NCI-H2227 treated with DMSO at 0.1 percent for 48 hours (cell line): ENCODE measurements at regions not wholly inside any gene's neighbourhood (a gene's known extent, or its start where the extent isn't known, plus 50 kb on each side); places are given as distances from the start of the nearest gene placed in this dataset.
"Not testable (repeated sequence)": the region's sequence is repeated elsewhere in the genome, so short reads cannot be mapped to it uniquely, and the experiment has no call there.

Source experiments
- DNase-seq: peaks from one replicate; lab custom pipeline; 2025; lab: John Stamatoyannopoulos, UW

- DNase-seq, result no peak
Measured at GRCh38 chr6:14552891-14553290, 435.3 kb downstream of the CD83 start.

- no peak for DNase-seq
Measured at GRCh38 chr6:14553515-14553914, 435.9 kb downstream of the CD83 start.

GRCh38 chr6:14555804-14556203 is 438.2 kb downstream of the CD83 start:
- no peak for DNase-seq

DNA sequence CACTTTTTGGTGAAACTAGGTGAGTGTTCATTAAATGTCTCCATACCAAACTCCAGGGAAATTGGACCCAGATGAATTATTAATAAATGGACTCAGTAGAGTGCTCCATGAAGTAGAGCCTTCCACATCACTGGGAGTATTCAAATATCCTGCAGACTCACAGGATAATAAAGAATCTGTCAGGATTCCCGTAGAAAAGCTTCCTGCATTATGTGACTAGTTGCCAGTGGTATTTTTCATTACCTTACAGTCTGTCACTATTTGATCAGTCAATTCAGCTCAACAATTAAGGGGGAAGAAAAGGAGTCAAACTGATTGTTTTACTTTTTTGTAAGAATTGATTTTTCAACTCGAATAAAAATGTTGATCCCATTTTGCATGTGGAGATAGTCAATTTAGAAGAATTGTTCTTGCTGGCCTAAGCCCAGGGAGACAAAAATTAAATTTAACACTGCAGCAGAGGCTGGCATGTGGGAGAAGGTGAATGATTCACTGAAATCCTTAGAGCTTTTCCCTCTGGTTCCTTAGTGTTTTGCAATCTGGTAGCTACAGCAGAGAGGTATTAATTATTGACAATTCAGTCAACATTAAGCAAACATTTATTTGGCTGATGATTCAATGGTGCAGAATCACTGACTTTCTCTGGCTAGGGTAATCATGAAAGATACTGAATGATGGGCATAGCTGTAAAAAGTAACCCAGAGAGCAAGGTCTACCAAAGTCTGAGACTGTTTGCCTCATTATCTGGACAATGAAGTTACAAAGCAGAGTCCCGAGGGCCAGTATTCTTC is 442.4 kb downstream of the CD83 start:
- DNase-seq, result no peak

DNA sequence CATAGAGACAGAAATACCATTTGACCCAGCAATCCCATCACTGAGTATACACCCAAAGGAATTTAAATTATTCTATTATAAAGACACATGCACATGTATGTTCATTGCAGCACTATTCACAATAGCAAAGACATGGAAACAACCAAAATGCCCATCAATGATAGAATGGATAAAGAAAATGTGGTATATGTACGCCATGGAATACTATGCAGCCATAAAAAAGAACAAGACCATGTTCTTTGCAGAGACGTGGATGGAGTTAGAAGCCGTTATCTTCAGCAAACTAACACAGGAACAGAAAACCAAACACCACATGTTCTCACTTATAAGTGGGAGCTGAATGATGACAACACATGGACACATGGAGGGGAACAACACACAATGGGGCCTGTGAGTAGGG is 444.0 kb downstream of the CD83 start:
- not testable (repeated sequence) for DNase-seq

- DNase-seq, result no peak
Measured at GRCh38 chr6:14567842-14568241, 450.3 kb downstream of the CD83 start.

- no peak for DNase-seq
Measured at GRCh38 chr6:14569394-14569793, 451.8 kb downstream of the CD83 start.

DNA sequence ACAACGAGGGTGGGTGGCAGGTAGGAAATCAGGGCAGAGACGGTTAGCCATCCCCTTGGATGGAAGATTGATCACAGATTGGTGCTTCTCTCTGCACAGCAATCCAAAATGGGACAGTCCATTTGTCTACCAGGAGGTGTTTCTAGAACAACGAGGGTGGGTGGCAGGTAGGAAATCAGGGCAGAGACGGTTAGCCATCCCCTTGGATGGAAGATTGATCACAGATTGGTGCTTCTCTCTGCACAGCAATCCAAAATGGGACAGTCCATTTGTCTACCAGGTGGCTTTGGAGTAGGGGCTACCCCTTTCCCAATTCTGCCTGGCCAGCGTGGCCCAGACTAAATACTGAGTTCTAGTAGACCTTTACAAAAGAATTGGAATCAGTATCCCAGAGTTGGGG is 452.3 kb downstream of the CD83 start:
- not testable (repeated sequence) for DNase-seq

GRCh38 chr6:14571001-14571400 is 453.4 kb downstream of the CD83 start:
- DNase-seq, result no peak

- DNase-seq, result no peak
Measured at GRCh38 chr6:14571746-14572145, 454.2 kb downstream of the CD83 start.

- DNase-seq, result no peak
Measured at GRCh38 chr6:14573267-14573666, 455.7 kb downstream of the CD83 start.

DNA sequence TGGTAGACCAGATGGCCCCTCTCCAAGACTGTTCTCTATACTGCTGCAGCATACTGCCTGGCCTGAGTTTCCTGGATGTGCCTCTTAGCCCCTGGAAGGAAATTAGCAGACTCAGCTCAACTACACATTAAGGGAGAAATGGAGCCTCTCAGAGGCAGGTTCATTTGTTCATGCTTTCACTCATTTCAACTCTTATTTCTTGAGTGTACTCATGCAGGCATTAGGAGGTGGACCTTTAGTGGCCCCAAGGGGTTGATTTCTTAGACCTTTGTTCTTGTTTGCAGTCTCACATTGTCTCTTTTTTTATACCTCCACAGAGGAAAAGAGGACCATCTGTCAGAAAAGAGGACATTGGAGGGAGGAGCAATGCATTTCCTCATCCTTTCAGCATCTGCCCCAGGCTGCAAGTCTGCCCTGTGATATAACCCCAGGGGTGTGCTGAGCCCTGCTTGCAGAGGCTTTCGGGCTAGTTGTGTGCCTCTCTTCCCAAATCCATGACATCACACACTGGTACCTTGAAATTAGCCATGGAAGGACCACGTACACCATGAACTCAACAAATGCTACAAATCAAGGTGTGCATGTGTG is 456.2 kb downstream of the CD83 start:
- DNase-seq, result peak; percentile 37

GRCh38 chr6:14575961-14576360 is 458.4 kb downstream of the CD83 start:
- no peak for DNase-seq

DNA sequence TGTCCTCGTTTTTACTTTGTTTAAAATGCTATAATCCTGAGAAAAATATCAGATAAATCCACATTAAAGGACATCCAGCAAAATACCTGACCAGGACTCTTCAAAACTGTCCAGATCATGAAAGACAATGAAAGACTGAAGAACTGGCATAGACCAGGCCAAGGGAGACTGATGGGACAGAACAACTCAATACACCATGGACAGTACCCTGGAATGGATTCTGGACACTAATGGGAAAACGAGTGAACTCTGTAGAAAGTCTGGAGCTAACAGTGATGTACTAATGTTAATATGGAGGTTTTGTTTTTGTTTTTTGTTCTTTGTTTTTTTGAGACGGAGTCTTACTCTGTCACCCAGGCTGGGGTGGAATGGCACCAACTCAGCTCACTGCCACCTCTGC is 461.4 kb downstream of the CD83 start:
- DNase-seq, result no peak

DNA sequence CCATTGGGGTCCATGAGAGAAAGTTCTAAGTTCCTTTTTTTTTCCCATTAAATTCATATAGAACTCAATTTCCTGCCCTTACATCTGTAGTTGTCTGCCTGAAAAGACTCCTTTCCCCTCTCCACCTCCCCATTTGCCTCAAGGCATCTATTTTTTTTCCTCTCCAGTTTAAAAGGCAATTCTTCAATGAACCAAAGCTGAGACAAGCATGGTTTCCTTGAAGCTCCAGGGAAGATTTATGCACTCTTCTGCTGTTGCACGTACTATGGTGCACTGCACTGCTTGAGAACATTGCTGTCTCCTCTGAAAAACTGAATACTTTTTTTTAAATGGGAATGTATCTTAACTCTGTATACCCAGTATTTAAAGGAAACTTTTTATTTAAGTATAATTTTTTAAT is 465.2 kb downstream of the CD83 start:
- no peak for DNase-seq

DNA sequence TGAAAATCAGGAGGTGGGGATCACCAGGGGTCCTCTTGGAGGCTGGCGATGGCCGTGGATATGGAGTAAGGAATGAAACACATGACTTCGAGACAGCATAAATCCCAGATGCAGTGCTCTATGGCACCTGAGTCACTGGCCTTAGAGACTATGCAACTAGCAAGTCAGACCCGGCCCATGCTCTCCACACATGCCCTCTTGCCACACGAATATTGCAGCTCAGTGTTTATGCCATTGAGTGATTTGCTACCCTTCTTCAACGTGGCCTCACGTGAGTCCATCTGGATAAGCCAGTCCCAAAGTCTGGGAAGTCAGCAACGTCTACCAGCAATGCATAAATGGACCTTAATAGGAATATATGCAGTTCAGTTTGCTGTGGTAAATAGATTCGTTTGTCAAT is 466.3 kb downstream of the CD83 start:
- no peak for DNase-seq

DNA sequence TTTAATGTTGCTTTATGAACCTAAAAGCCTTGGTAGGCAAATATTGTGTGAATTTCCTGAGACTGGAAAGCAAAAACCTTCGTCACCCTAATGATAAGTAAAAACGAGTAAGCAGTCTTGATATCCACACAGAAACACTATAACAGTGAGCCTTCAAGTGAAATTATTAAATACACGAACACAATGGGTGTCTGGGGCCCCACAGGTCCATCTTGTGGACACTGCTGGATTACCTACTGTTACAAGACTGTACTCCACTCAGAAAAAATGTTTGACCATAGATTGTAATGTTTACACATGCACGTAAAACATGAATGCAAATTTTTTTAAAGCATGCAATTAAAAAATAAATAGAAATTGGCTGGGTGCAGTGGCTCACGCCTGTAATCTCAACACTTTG is 466.9 kb downstream of the CD83 start:
- no peak for DNase-seq

GRCh38 chr6:14585689-14586088 is 468.1 kb downstream of the CD83 start:
- no peak for DNase-seq

DNA sequence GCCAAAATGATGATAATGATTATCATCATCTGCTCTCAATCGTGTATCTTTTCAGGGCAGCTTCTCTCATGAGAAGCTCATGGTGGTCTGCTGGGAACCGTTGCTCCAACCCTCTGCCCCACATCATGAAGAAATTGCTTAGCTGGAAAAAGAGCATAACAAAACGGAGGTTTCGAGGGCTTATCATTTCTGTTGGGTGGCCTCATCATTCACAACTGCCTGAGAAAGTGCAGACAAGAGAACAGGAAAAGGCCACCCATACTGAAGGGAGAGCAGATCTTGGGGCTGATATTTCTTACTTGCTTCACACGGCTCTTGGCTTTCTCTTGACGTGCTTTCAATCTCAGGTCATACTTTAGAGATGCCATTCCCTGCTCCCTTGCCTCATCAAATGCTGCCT is 471.6 kb downstream of the CD83 start:
- DNase-seq, result no peak

- DNase-seq, result no peak
Measured at GRCh38 chr6:14590586-14590985, 473.0 kb downstream of the CD83 start.

DNA sequence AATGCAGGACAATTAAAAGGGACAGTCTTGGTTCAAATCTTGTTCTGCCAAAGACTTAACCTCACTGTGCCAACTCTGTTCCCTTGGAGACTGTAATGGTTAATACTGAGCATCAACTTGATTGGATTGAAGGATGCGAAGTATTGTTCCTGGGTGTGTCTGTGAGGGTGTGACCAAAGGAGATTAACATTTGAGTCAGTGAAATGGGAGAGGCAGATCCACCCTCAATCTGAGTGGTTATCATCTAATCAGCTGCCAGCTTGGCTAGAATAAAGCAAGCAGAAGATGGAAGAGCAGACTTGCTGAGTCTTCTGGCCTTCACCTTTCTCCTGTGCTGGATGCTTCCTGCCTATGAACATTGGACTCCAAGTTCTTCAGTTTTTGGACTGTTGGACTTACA is 474.4 kb downstream of the CD83 start:
- no peak for DNase-seq

GRCh38 chr6:14593286-14593685 is 475.7 kb downstream of the CD83 start:
- no peak for DNase-seq

DNA sequence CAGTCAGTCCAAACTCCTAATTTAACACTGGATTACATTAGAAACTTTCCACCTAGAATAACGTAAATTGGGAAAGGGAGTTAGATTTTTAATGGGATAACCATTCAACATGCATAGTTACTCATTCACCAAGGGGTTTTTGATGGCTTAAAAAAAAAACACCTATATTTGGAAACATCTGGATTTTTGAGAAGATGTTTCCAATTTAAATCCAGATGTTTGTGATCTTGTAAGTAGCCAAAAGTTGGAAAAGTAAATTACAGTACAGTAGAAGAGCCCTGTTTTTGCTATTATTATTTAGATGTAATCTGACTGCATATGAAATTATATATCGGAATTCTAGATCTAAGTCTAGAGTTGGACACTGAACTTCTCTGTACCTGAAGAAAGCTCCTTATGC is 478.2 kb downstream of the CD83 start:
- DNase-seq, result no peak

GRCh38 chr6:14596410-14596809 is 478.8 kb downstream of the CD83 start:
- DNase-seq, result no peak
